ENCODE measurements at regions not wholly inside any gene's neighbourhood (a gene's known extent, or its start where the extent isn't known, plus 50 kb on each side); places are given as distances from the start of the nearest gene placed in this dataset.

DNA sequence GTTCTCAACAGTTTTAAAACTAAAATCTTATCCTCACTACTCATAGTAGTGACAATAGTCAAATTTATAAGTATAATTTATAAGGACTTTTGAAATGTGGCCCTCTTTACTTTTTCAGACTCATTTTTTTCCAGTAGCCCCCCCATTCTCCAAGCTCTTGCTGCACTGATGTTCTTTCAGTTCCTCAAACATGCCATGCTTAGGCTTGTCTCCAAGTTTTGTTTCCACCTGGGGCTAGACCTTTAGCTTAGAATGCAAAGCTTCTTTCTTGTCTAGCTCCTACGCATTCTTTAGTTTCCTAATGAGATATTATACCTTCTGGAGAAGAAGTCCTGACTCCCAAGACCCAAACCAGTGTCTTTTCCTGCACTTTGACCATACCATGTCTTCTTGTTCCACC is 222.6 kb downstream of the NOL4 start:
- intact Hi-C loops (cut with DNase I) = no loop called here
- ATAC-seq (no peak), DNase-seq (no peak)

DNA sequence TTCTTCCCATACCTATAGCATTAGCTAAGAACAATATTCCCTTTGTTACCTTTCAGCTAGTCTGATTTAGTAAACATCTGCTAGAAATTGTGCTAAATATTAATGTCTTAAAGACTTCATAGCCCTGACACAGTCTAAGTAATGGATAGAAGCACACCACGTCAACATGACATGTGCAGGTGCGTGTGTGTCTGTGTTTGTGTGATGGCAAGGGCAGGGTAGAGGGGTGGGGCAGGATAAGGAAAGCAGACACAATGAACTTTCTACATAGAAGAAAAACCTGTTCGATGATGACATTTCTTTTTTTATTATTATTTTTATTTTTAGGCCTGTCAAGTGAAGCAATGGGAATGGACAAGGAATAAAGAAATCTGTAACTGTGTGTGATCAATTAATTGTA is 223.3 kb downstream of the NOL4 start:
- DNase-seq = no peak
- ATAC-seq = no peak
- intact Hi-C loops (cut with DNase I) = no loop called here

DNA sequence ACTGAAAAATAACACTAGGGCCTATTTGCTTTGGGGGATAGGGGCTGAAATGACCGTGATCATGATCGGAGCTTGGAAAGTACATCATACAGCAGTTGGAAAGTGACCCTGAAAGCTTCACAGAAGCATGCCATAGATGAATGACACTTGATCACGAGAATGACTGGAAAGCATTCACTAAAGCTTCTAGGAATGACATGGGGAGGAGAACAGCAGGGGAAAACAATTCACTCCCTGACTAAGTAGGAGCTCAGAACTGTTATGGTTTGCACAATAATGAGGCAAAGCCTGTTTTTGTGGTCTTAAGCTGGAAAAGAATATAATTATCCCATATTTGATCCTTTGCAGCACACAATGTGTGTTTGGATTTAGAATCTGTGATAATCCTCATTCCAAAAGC is 237.5 kb downstream of the NOL4 start:
- intact Hi-C loops (cut with DNase I) = no loop called here
- DNase-seq = no peak

DNA sequence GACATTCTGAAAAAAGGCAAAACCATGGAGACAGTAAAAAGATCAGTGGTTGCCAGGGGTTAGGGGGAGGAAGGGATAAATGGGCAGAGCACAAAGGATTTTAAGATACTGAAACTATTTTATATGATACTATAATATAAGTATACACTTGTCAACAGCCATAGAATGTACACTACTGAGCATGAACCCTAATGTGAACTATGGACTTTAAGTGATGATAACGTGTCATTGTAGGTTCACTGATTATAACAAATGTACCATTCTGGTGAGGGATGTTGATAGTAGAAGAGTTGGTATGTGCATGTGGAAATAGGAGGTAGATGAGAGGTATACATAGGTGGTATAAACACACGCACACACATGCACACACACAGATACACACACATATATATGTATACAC is 241.6 kb downstream of the NOL4 start:
- intact Hi-C loops (cut with DNase I) = no loop called here
- ATAC-seq = no peak

More for the DNA sequence above, 237.5 kb downstream of the NOL4 start:
- no peak for ATAC-seq

DNA sequence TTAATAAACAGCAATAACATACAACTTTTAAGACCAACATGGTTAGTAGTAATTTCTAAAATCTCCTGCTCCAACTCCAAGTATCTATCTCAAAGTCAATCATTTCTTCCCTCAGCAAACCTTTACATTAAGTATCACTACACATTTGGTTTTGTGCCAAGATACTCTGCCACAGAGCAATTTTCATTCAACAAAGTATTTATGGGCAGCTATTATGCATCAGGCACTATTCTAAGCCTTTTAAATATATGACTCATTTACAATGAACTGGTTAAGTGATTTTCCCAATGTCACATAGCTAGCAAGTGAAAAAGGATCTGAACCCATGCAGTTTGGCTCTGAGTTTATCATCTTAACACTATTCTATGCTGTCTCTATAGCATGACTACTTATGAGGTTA is 264.3 kb downstream of the NOL4 start:
- no peak for DNase-seq
- ATAC-seq = no peak
- intact Hi-C loops (cut with DNase I) = no loop called here

More for the DNA sequence above, 241.6 kb downstream of the NOL4 start:
- DNase-seq = no peak

DNA sequence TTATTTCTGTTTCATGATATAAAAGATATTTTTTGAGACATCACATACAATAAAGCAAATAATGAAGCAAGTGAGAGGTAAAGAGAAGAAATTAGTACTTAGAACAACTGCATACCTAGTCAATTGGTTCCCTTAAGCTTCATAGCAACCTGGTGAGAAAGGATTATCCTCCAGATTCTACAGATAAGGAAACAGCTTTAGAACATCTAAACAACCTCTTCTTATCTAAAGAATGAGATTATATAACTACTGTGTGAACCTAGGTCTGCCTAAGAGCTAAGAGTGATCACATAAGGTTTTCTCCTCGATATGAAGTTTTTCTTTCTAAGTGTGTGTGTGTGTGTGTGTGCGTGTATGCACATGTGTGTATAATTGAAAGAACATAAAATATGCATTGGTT is 265.1 kb downstream of the NOL4 start:
- no peak for ATAC-seq
- DNase-seq = no peak
- intact Hi-C loops (cut with DNase I) = no loop called here

DNA sequence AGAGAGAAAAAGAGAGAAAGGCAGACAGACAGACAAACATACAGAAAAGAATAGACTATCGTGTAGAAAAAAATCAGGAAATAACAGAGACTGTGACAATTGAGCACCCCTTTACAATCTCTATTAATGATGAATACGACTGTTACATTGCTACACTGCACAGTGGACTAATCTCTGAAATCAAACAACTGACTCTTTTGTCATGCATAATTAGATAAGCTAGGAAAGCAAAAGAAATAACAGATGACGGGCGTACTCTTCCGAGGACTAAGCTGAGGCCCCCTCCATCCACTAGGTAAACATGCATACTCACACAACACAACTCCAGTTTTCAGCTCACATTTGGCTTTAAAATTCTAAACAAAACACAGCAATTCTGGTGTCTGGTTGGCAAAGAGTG is 267.0 kb downstream of the NOL4 start:
- intact Hi-C loops (cut with DNase I) = no loop called here
- DNase-seq (no peak), ATAC-seq (no peak)

DNA sequence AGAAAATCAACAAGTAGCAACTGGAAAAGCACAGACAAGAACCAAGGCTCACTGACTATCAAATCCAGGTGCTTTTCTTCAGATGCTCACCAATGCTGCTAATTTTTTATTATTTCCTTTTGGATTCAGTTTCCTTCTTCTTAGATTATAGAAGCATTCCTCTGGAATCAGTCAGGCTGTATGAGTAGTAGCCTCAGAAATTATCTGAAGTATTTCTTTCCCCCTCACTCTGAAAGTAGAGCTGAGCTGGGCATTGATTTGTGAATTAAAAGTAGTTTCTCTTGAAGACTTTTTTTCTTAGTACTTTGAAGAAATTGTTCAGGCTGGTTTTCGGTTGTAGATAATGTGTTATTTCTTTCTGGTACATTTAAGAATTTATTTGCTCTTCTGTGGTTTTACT is 273.7 kb downstream of the NOL4 start:
- DNase-seq (no peak), ATAC-seq (no peak)
- intact Hi-C loops (cut with DNase I) = no loop called here

DNA sequence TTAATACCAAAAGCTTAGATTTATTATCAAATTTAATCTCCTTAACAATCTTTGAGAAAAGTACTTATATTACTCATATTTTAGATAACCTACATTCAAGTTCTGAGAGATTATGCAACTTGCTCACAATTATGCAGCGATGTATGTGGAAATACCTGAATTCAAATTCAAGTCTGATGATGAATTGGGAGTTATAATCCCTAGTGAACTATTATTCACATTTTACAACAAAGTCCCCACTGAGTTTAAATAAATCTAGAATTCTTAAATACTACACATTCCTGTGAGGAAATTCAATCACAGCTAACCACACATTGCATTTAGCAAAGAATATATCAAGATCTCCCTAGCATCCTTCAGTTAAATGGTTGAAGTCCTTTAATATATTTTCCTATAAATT is 278.4 kb downstream of the NOL4 start:
- ATAC-seq = no peak
- intact Hi-C loops (cut with DNase I) = no loop called here
- no peak for DNase-seq

DNA sequence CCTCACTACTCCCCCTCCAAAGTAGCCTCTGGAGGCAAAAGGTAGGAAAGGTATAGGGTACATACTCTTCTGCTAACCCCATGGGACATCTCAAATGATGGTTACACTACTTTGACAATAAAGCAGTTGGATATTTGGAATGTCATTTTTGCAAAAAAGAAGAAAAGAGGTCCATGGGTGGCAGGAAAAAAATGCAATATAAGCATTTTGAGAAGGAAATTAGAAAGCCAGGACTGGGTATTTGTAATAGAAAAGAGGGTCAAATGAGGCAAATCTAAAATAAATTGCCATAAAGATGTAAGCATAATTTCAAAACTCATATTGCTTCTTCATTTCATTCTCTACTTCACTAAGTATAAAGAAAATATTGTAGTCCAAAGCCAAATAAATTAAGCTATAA is 280.2 kb downstream of the NOL4 start:
- no peak for DNase-seq
- intact Hi-C loops (cut with DNase I) = no loop called here

DNA sequence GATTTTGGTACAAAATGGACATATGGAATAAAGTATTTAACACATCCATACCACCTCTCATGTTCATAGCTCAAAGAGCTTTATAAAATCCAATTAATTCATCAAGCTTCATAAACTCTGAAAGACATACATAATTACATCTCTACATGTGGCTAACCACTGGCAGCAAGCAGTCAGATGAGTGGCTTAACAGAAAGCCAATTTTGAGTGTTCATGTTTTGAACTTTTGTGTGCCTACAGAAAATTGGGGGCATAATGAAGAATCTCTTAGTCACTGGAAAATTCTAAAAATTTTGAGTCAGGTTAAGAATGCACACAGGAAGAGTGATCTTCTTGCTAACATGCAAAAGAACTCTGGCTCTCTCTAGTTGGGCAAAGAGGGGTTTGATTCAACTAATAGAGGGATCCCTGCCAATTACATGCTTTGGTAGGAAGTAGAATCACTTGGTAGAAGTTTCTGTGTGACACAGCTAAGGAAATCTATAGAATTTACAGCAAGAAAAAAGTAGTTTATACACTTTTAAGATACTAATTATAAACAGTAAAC is 287.4 kb downstream of the NOL4 start:
- intact Hi-C loops (cut with DNase I) = no loop called here
- no peak for DNase-seq
- ATAC-seq = no peak

More for the DNA sequence above, 280.2 kb downstream of the NOL4 start:
- ATAC-seq = no peak

DNA sequence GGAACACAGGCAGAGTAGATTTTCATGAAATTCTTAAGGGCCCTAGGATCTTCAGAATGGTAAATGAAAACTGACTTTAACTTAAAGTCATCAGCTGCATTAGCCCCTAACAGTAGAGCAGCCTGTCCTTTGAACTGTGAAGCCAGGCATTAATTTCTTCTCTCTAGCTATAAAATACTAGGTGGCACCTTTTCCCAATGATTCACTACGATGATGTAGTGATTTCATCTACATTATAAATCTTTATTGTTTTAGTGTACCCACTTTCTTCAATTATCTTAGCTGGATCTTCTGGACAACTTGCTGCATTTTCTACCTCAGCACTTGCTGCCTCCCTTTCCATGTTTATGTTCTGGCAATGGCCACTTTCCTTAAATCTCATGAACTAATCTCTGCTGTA is 290.5 kb downstream of the NOL4 start:
- intact Hi-C loops (cut with DNase I) = no loop called here
- DNase-seq = no peak
- no peak for ATAC-seq

DNA sequence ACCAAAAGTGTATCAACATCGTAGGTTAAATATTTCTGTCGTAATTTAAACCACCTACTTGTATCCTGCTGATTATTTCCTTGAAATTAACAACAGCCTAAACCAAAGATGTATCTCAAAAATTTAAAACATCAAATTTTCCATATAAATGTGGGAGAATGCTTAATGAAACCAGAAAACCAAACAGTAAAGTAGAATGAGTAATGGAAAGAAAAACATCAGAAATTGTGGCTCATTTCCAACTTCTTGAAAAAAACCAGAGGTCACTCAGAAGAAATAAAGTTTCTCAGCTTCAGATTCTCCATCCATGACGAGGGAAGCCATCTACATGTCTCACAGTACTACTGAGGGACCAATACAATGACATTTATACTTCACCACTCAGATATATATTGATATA is 296.5 kb downstream of the NOL4 start:
- intact Hi-C loops (cut with DNase I) = no loop called here
- ATAC-seq (no peak), DNase-seq (no peak)

DNA sequence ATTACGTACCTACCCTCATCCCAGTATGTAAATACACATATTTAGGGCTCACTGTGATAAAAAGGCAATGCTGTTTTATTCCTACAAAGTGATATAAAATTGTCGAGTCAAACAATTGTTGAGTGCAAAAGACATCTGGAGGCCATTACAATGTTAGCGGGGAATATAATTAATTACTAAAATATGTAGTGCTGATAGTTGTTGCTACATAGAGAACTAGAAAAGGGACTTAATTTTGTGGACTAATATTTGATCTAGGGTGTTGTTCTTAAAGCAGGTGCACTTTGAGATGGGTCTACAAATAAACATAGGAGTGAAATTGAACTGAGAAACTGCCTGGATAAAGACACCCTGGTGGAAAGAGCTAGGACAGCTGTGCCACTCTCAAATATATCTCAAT is 300.1 kb downstream of the NOL4 start:
- ATAC-seq (no peak), DNase-seq (no peak)
- intact Hi-C loops (cut with DNase I) = no loop called here

DNA sequence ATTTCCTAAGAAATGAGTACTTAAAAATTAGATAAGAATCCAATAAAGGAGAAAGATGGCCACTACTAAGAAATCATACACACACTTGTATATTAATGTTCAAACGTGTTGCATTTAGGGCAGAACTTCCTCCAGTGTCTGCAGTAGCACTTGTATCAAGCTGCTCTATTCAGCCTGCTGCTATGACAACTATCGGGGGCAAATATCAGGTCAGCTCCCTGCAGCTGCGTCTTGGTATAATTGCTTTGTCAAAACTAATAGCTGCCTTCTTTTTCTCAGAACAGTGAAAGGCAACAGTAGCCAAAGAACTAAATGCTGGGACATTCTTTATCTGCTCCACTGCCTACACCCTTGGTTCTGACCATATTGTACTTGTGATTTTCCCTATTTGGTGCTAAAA is 300.7 kb downstream of the NOL4 start:
- ATAC-seq (no peak), DNase-seq (no peak)
- intact Hi-C loops (cut with DNase I) = no loop called here

DNA sequence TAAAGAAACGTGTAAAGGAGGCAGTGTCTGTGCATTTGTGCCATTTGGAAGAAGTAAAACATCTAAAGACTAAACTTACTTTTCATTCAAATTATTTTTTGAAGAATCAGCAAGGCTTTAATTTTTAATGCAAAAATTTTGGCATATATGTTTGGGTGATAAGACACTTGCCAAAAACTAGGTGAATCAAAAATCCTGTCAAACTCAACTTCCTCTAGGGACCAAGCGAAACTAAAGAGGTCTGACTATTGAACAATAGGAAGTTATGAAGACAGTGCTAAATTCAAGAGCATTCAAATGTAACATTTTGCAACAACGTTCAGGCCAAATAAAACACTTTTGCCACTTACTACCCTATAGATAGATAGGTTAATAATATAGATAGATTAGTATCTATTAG is 306.1 kb downstream of the NOL4 start:
- intact Hi-C loops (cut with DNase I) = no loop called here
- DNase-seq (no peak), ATAC-seq (no peak)

DNA sequence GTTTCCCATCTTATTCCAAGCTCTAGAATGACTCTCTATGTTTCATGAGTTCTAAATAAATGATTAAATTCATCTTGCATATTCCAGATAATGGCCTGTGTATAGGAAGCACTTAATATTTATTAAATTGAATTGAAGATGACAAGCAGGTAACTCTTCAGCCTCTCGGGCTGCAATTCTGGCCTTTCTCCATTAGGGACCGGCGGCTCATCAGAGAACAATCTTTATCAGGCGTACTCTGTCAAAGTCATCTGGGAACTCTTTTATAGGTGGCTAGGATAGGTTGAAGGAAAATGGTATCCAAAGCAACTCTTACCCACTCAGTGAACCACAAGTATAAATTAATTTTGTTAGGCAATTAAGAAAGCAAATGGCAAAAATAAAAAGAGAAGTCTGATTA is 308.5 kb downstream of the NOL4 start:
- DNase-seq = no peak
- ATAC-seq = no peak
- intact Hi-C loops (cut with DNase I) = no loop called here

DNA sequence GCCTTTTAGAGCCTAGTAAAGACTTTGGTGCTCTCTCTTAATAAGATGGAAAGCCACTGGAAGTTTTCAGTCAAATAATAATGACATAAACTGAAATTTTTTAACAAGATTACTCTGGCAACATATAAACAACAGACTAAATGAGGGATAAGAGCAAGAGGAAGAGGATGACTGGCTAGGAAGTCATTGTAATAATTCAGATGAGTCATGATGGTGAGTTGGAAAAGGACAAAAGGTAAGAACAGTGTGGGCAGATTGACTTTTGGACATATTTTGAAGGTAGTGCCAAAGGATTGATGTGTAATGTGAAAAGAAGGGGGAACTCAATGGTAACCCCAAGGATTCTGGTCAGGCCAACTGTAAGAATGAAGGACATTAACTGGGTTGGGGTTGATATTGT is 310.3 kb downstream of the NOL4 start:
- intact Hi-C loops (cut with DNase I) = no loop called here
- DNase-seq (no peak), ATAC-seq (no peak)

DNA sequence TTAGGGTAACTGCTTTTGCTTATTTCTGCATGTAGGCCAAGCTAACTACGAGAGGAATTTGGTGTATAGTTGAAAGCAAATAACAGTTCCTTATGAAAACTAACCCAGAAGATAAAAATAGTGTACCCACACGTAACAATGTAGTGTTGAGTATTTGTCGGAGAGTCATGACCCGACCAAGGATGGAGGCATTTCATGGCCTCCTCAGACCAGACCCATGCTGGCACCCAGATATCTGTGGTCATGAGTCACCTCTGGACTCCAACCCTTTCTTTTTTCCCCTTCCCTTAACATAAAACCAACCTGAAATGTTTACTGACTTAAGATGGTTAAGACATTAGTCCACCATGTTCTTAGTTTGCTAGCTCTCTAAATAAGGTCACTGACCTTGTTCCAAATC is 318.7 kb downstream of the NOL4 start:
- intact Hi-C loops (cut with DNase I) = no loop called here
- DNase-seq = no peak

DNA sequence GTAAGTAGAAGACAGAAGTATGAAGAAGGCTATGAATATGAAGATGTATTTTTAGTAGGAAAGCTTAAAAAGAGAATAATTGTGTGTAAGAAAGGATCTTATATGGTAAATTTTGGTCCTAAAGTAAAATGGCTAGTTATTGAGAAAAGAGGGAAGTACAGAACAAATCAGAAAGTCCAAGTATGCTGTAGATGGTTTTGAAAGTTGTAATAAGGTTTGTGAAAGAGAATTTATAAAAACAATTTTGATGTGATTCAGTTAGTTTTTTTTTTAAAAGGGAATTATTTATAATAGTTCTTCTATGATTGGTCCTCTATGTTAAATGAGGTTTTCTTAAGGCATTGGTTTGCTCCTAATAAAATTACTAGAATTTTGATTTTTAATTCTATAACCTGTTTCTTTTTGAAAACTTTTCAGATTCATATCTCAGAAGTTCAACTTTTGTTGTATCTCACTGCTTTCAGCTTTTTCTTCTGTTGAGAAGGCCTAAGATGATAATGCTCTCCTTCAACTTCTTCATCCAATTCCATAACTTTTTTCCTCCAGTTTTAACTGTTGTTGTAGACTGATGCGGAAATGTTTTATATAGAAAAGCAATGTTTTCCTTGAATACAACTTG is 322.7 kb downstream of the NOL4 start:
- no peak for DNase-seq
- intact Hi-C loops (cut with DNase I) = no loop called here
- ATAC-seq = no peak

More for the DNA sequence above, 318.7 kb downstream of the NOL4 start:
- no peak for ATAC-seq

DNA sequence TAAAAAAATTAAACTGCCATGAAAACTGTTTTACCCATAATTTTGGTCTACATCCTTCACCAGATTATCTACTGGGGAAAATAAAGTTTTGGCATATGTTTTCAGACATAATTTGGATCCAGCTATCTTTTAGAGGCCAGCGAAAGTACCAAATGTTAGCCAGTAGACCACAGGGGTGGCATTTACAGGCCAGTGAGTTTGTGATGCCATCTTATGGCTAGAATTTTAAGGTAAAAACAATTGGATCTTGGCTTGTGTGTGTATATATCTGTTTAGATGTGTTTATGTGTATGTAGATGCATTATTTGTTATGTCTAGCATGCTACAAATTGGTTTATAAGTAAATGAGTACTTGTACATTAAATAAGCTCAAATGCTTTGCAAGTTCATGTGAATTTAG is 322.6 kb downstream of the ASXL3 start:
- intact Hi-C loops (cut with DNase I) = no loop called here
- ATAC-seq = no peak

DNA sequence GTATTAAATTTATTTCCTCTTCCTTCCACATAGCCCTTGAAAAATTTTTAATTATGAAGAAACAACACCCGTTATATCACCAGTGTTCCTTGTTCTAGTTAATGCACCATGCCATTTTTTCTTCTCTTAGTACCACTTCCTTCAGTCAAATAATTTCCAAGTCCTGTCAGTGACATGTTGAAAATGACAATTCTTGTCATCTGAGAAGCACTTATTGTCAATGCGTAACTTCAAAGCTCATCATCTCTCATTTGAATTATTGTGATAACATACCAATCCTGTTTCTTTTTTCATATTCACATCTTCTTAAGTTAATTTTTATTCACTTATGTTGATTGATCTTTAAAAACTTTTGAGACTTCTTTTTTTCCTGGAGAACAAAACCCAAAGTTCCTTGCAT is 320.4 kb downstream of the ASXL3 start:
- ATAC-seq (no peak), DNase-seq (no peak)
- intact Hi-C loops (cut with DNase I) = no loop called here

More for the DNA sequence above, 322.6 kb downstream of the ASXL3 start:
- DNase-seq = no peak
